AG09309 (cell line): ENCODE measurements at regions not wholly inside any gene's neighbourhood (a gene's known extent, or its start where the extent isn't known, plus 50 kb on each side); places are given as distances from the start of the nearest gene placed in this dataset.
A peak's percentile ranks its signal among the peaks of the same experiment; 100 is the strongest.

Source experiments
- DNase-seq: peaks from one replicate; pipeline ENCODE4 v3.0.0-alpha.2; 2010; ENCODE audit warnings: low read depth
- H3K4me3 ChIP-seq: 2 replicates; pipeline ENCODE4 v1.5.1; 2011; ENCODE audit warnings: mild to moderate bottlenecking, low read depth, low read length, moderate library complexity; ENCODE audit not compliant: control insufficient read depth
- TF ChIP-seq, protein P1 (sequence below): IDR thresholded peaks from 2 replicates; pipeline ENCODE4 v1.5.1; 2011; ENCODE audit warnings: mild to moderate bottlenecking, low read depth, low read length, inconsistent platforms; ENCODE audit not compliant: insufficient read depth, control insufficient read depth; ENCODE audit errors: missing control alignments

DNA sequence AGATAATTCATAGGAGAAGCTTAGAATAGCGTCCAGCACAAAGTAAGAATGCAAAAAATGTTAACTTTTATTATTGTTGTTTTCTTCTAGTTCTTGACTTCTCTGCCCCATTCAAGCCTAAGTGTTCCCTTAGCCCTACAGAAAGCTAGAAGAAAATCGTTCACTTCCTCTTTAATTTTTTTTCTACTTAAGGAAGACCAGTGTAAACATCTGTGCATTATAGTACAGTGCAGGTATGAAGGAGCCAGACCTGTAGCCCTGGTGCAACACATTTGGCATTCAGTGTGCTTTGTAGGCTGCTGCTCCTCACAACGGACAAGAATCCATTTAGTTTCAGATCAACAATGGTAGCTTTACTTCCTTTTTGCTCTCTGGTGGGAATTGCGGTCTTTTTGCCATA, 127.8 kb upstream of the SLC7A14 start:
- DNase-seq, result no peak
- TF ChIP-seq, protein P1, sequence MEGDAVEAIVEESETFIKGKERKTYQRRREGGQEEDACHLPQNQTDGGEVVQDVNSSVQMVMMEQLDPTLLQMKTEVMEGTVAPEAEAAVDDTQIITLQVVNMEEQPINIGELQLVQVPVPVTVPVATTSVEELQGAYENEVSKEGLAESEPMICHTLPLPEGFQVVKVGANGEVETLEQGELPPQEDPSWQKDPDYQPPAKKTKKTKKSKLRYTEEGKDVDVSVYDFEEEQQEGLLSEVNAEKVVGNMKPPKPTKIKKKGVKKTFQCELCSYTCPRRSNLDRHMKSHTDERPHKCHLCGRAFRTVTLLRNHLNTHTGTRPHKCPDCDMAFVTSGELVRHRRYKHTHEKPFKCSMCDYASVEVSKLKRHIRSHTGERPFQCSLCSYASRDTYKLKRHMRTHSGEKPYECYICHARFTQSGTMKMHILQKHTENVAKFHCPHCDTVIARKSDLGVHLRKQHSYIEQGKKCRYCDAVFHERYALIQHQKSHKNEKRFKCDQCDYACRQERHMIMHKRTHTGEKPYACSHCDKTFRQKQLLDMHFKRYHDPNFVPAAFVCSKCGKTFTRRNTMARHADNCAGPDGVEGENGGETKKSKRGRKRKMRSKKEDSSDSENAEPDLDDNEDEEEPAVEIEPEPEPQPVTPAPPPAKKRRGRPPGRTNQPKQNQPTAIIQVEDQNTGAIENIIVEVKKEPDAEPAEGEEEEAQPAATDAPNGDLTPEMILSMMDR, result no peak
- H3K4me3 ChIP-seq, result no peak overlapping the region

DNA sequence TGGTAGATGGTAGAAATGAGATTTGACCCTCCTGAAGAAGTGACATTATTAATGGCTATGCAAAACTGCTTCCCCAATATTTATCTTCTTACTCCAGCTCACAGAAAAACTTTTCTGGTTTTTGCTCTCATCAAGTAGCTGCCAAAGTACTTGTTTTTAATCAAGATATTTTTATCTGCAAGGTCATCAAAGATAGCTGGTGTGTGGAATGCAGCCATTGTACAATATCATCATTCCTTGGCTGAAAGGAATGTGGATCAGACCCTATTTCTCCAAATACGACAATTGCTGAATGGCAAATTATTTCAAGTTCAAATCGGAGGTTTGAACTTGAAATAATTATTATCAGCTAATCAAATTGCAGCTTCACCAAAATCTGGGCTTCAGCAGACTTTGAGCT, 126.9 kb upstream of the SLC7A14 start:
- no peak for DNase-seq
- no peak overlapping the region for H3K4me3 ChIP-seq
- TF ChIP-seq, protein P1, result no peak

DNA sequence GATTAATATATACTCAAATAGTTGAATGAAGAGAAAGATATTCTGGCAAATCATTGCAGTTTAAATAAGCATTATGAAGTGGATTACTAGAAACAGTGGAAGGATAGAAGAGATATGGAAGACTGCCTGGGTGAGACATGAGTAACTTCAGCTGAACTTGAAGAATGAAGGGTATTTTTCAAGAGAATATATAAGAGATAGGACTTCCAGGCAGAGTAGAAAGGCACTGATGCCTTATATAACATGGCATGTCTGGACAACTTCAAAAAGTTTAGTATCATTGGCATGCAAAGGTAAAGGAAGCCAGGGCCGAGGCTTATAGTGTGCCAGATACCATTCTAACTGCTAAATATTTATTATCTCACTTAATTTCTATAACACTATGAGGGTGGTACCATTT, 126.5 kb upstream of the SLC7A14 start:
- H3K4me3 ChIP-seq, result no peak overlapping the region
- DNase-seq, result no peak
- TF ChIP-seq, protein P1, result no peak

DNA sequence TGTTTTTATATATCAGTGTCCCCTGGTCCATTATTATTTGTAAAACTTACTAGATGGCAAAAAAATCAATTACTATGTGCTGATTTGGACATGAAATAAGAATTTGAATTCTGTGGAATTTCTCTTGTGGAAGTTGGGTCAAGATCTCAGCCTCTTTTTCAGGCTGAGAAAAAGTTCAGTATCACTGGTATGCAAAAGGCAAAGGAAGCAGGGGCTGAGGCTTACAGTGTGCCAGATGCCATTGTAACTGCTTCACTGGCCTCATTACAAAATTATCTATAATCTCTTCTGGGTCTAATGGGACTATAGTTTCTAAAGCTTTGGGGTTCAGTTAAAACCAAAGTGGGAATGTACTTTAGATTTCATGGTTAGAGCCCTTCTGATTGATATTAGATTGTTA, 125.9 kb upstream of the SLC7A14 start:
- no peak for DNase-seq

DNA sequence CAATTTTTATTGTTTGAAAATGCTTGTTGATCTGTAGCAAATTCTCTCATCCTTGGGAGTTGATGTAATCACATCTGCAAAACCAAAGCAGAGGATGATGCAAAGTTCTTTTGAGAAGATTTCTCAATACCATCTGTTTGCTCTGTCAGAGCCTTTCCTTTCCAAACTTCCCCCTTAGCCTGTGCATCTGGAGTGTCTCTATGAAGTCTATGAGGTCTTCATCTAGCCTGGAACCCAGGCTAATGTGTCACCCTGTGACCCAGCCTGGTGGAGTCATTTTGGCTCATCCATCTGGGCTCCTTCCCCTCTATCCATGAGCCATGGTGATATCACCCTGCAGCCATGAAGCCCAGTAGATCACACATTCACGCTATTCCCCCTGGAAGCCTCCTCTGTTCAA, 123.2 kb upstream of the SLC7A14 start:
- TF ChIP-seq, protein P1, result no peak
- DNase-seq, result peak; percentile 87
- no peak overlapping the region for H3K4me3 ChIP-seq

More for the DNA sequence above, 125.9 kb upstream of the SLC7A14 start:
- TF ChIP-seq, protein P1, result no peak
- no peak overlapping the region for H3K4me3 ChIP-seq

DNA sequence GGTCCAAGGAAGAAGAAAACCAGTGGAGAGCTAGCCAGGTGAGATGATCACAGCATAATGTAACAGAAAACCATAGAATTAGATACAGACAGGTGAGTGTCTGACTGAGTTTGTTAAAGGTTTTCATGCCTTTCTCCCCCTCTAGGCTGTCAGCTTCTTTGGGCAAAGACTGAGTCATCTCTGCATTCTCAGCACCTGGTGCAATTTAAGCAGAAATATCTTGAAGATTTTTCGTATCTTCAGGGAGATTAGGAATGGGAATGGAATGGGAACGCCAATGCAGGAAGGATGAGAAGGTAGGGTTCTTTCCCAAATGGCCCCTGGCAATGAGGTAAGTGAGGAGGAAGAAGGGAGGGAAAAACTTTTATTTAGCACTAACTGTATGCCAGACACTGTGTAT, 122.0 kb upstream of the SLC7A14 start:
- TF ChIP-seq, protein P1, result no peak
- no peak overlapping the region for H3K4me3 ChIP-seq
- no peak for DNase-seq

DNA sequence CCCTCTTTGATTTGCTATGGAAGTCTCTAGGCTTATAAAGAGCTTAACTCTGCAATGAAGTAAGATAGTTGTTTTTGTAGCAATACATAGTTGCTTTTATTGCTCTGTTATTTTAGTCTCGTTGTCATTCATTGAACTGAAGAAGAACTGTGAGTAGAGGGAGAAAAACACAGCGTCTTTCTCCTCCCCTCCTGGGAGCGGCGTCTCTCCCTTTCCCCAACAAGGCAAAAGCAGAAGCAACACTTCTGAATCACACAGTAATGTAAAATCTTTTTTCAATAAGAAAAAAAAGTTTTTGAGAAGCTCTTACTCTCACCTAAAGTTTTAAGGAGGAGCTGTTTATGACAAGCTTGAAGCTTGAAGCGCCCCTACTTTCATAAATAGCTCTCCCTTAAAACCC, 119.3 kb upstream of the SLC7A14 start:
- H3K4me3 ChIP-seq, result no peak overlapping the region
- TF ChIP-seq, protein P1, result no peak
- no peak for DNase-seq
